Mesothelial cell of epicardium (in vitro differentiated cells): ENCODE measurements at regions not wholly inside any gene's neighbourhood (a gene's known extent, or its start where the extent isn't known, plus 50 kb on each side); places are given as distances from the start of the nearest gene placed in this dataset.

Experiments used
- DNase-seq, 2 experiments: peaks; one replicate each; pipeline ENCODE4 v3.0.0; 2021; ENCODE audit warnings: low spot score in 2 of 2; ENCODE audit not compliant: unreplicated experiment in 2 of 2
- H3K27ac Mint-ChIP-seq: 2 replicates; pipeline ENCODE4 v1.8.0; 2021; ENCODE audit warnings: mixed read lengths
- H3K27me3 Mint-ChIP-seq: 2 replicates; pipeline ENCODE4 v1.8.0; 2021; ENCODE audit warnings: low read depth, mixed read lengths
- H3K36me3 Mint-ChIP-seq: 2 replicates; pipeline ENCODE4 v1.8.0; 2021; ENCODE audit warnings: mixed read lengths
- H3K4me1 Mint-ChIP-seq: 2 replicates; pipeline ENCODE4 v1.8.0; 2021; ENCODE audit warnings: mixed read lengths
- H3K4me3 Mint-ChIP-seq: 2 replicates; pipeline ENCODE4 v1.8.0; 2021; ENCODE audit warnings: mild to moderate bottlenecking, moderate library complexity, mixed read lengths
- H3K9me3 Mint-ChIP-seq: 2 replicates; pipeline ENCODE4 v1.8.0; 2021; ENCODE audit warnings: mixed read lengths
- TF ChIP-seq, protein P1 (sequence below): fragments of 200-600 bp; sonication (generic); IDR thresholded peaks from one replicate; pipeline ENCODE4 v1.5.0; 2021; ENCODE audit warnings: antibody characterized with exemption; ENCODE audit not compliant: unreplicated experiment

DNA sequence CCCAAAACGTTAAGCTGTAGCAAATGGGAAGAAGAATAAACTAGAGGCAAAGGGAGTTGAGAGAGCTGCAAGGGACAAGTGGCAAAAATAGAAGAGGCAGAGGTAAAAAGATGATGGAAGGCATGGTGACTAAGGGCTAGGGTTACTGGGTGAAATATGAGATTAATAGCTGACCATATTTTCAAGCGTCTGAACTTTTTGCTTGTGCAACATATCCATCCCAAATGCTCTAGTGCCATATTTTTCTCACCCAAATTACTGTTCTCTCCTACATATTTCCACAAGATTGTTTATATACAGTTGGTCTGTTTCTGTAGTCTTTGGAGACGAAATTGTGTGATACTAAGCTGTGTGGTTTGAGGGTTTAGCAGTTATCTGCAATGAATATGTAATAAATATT is 145.5 kb downstream of the GMNC start:
- TF ChIP-seq, protein P1, sequence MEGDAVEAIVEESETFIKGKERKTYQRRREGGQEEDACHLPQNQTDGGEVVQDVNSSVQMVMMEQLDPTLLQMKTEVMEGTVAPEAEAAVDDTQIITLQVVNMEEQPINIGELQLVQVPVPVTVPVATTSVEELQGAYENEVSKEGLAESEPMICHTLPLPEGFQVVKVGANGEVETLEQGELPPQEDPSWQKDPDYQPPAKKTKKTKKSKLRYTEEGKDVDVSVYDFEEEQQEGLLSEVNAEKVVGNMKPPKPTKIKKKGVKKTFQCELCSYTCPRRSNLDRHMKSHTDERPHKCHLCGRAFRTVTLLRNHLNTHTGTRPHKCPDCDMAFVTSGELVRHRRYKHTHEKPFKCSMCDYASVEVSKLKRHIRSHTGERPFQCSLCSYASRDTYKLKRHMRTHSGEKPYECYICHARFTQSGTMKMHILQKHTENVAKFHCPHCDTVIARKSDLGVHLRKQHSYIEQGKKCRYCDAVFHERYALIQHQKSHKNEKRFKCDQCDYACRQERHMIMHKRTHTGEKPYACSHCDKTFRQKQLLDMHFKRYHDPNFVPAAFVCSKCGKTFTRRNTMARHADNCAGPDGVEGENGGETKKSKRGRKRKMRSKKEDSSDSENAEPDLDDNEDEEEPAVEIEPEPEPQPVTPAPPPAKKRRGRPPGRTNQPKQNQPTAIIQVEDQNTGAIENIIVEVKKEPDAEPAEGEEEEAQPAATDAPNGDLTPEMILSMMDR: no peak
- peaks cover 7% of the 10 kb centered on the region for H3K9me3 Mint-ChIP-seq
- no peak overlapping the region for H3K27ac Mint-ChIP-seq
- no peaks in the 10 kb centered on the region for H3K36me3 Mint-ChIP-seq
- peaks cover 19% of the 10 kb centered on the region for H3K4me1 Mint-ChIP-seq
- no peak for DNase-seq
- H3K27me3 Mint-ChIP-seq: no peaks in the 10 kb centered on the region
- no peak overlapping the region for H3K4me3 Mint-ChIP-seq

DNA sequence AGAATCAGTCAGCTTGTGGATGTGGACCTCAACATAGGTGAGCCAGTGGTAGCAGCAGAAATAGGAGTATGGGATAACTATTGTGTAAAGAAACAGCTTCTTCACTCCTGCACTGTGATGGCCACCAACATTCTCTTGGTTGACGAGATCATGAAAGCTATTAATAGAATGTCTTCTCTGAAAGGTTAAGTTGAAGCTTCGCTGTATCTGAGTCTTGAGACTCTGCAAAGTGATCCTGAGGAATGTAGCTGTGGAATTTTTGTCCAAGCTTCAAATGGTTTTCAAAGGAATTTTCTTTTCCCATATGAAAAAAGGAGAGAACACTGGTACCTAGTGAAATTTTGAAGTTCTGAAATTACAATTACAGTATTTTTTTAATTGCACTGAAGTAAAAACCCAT is 146.3 kb downstream of the GMNC start:
- no peak overlapping the region for H3K4me3 Mint-ChIP-seq
- peaks cover 22% of the 10 kb centered on the region for H3K4me1 Mint-ChIP-seq
- DNase-seq: no peak
- no peaks in the 10 kb centered on the region for H3K27me3 Mint-ChIP-seq
- no peak overlapping the region for H3K27ac Mint-ChIP-seq
- TF ChIP-seq, protein P1: no peak
- peaks cover 1% of the 10 kb centered on the region for H3K36me3 Mint-ChIP-seq
- peaks cover 7% of the 10 kb centered on the region for H3K9me3 Mint-ChIP-seq

DNA sequence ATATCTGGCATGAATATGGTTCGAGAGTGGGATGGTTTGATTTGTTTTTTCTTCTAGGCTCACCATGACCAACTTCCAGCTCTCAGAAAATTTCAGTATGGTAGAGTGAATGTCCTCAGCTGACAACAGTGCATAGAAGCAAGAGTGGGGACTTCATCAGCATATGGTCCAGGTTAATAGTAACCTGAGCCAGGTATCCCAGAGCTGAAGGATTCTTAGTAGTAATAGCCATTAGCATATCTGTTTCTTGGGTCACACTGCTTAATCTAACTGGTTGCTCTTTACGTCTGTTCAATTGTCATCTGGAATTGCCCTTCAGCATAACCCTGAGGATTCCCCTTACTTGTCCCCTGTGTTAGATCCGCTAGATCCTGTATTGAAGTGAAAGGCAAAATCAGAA is 151.8 kb downstream of the GMNC start:
- Mint-ChIP-seq H3K4me3 (no peak overlapping the region), H3K9me3 (peaks cover 14% of the 10 kb centered on the region), H3K36me3 (peaks cover 1% of the 10 kb centered on the region), H3K4me1 (peaks cover 45% of the 10 kb centered on the region), H3K27ac (peak overlapping the region; percentile 36), H3K27me3 (no peaks in the 10 kb centered on the region)
- TF ChIP-seq, protein P1: no peak
- DNase-seq: no peak

DNA sequence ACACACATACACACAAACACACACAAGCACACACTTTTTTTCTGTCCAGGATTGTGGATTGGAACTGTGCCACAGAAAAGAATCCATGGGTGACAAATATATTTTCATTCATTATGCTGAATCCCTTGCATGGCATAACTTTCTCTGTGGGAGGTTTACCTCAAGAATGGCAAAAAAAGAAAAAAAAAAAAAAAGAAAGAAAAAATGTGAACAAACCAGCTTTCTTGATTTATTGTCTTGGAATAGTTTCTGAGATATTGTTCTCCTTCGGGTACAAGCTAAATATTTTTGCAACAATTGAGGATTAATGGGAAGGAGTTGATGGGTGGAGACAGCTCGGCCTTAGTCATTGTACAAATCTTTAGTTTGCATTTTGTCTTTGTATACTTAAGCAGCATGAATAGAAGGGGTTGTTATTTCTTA is 153.1 kb downstream of the GMNC start:
- DNase-seq: no peak
- Mint-ChIP-seq H3K4me1 (peaks cover 48% of the 10 kb centered on the region), H3K9me3 (peaks cover 10% of the 10 kb centered on the region), H3K36me3 (peaks cover 1% of the 10 kb centered on the region), H3K4me3 (no peak overlapping the region), H3K27me3 (no peaks in the 10 kb centered on the region), H3K27ac (peak overlapping the region; percentile 70)
- TF ChIP-seq, protein P1: no peak
